ENCODE measurements at regions not wholly inside any gene's neighbourhood (a gene's known extent, or its start where the extent isn't known, plus 50 kb on each side); places are given as distances from the start of the nearest gene placed in this dataset.

- TF ChIP-seq EZH2 (IDR thresholded peaks at IDR 0.05; ENCODE audit: borderline replicate concordance, control insufficient read depth, low read depth, low read length) (no peak), FOXM1 (IDR thresholded peaks at IDR 0.05; ENCODE audit: low read depth, low read length) (no peak), NFIC (IDR thresholded peaks at IDR 0.05; ENCODE audit: low read depth, low read length) (no peak)
Observed at GRCh38 chr1:55898181-55898580, 681.2 kb downstream of the PLPP3 start.
